SK-MEL-5 (cell line): ENCODE measurements at regions not wholly inside any gene's neighbourhood (a gene's known extent, or its start where the extent isn't known, plus 50 kb on each side); places are given as distances from the start of the nearest gene placed in this dataset.
"Not testable (repeated sequence)": the region's sequence is repeated elsewhere in the genome, so short reads cannot be mapped to it uniquely, and the experiment has no call there.

Source experiments
- DNase-seq: peaks from one replicate; pipeline ENCODE4 v3.0.0-alpha.2; 2016; ENCODE audit warnings: low read depth, low spot score
- in situ Hi-C: cut with HindIII; loops from 2 replicates; pipeline ENCODE4 v1.10.0; 2016; ENCODE audit warnings: low sequenced_read_pairs, high pct_unique_total_duplicates, low pct_unique_long_range_greater_than_20kb

GRCh38 chr7:49486974-49487829 is 286.2 kb upstream of the VWC2 start:
- in situ Hi-C loops = no loop called here
- DNase-seq = no peak

- in situ Hi-C loops = no loop called here
- DNase-seq = no peak
These were observed 285.7 kb upstream of the VWC2 start for GRCh38 chr7:49487830-49488140.

- no peak for DNase-seq
- in situ Hi-C loops = no loop called here
These were observed 284.9 kb upstream of the VWC2 start for GRCh38 chr7:49488573-49488972.

- in situ Hi-C loops = no loop called here
These were observed 276.0 kb upstream of the VWC2 start for GRCh38 chr7:49497471-49497870.

GRCh38 chr7:49500741-49501140 is 272.7 kb upstream of the VWC2 start:
- DNase-seq = no peak
- in situ Hi-C loops = no loop called here

More at GRCh38 chr7:49497471-49497870, 276.0 kb upstream of the VWC2 start:
- no peak for DNase-seq

GRCh38 chr7:49507206-49507605 is 266.2 kb upstream of the VWC2 start:
- DNase-seq, in situ Hi-C loops: not testable (repeated sequence)

GRCh38 chr7:49513911-49514310 is 259.5 kb upstream of the VWC2 start:
- in situ Hi-C loops = no loop called here
- DNase-seq = no peak

GRCh38 chr7:49520951-49521350 is 252.5 kb upstream of the VWC2 start:
- DNase-seq = no peak
- in situ Hi-C loops = no loop called here

GRCh38 chr7:49522111-49522510 is 251.3 kb upstream of the VWC2 start:
- DNase-seq = no peak

GRCh38 chr7:49523870-49524269 is 249.6 kb upstream of the VWC2 start:
- in situ Hi-C loops = no loop called here
- DNase-seq = no peak

More at GRCh38 chr7:49522111-49522510, 251.3 kb upstream of the VWC2 start:
- in situ Hi-C loops = no loop called here

- DNase-seq = no peak
- in situ Hi-C loops = no loop called here
These were observed 246.3 kb upstream of the VWC2 start for GRCh38 chr7:49527182-49527581.

GRCh38 chr7:49530481-49530880 is 243.0 kb upstream of the VWC2 start:
- no peak for DNase-seq
- in situ Hi-C loops = no loop called here

- in situ Hi-C loops = no loop called here
- no peak for DNase-seq
These were observed 209.6 kb upstream of the VWC2 start for GRCh38 chr7:49563693-49564378.

- in situ Hi-C loops = no loop called here
- no peak for DNase-seq
These were observed 209.1 kb upstream of the VWC2 start for GRCh38 chr7:49564379-49564714.

GRCh38 chr7:49577576-49577975 is 195.9 kb upstream of the VWC2 start:
- in situ Hi-C loops = no loop called here
- DNase-seq = no peak

GRCh38 chr7:49579408-49579807 is 194.0 kb upstream of the VWC2 start:
- in situ Hi-C loops = no loop called here
- no peak for DNase-seq

- DNase-seq = no peak
- in situ Hi-C loops = no loop called here
These were observed 193.4 kb upstream of the VWC2 start for GRCh38 chr7:49580000-49580399.

- DNase-seq = no peak
- in situ Hi-C loops = no loop called here
These were observed 192.7 kb upstream of the VWC2 start for GRCh38 chr7:49580761-49581160.

GRCh38 chr7:49583440-49583839 is 190.0 kb upstream of the VWC2 start:
- in situ Hi-C loops = no loop called here
- DNase-seq = no peak
